ENCODE measurements at regions not wholly inside any gene's neighbourhood (a gene's known extent, or its start where the extent isn't known, plus 50 kb on each side); places are given as distances from the start of the nearest gene placed in this dataset.
"Not testable (repeated sequence)": the region's sequence is repeated elsewhere in the genome, so short reads cannot be mapped to it uniquely, and the experiment has no call there.

DNA sequence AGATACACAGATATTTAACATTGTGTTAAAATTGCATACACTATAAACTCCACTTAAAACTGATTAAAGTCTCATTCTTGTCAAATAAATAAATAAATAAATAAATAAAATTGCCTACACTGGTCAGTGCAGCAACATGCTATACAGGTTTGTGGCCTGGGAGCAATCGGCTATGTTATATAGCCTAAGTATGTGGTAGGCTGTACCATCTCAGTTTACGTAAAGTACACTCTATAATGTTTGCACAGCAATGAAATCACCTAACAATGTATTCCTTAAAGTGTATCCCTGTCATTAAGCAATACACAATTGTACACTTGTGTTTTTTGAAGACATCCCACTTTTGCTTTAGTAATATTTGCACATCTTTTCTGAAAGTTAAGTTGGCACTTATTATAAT lies 337.7 kb upstream of the SETBP1 start:
- Histone ChIP-seq H3K27me3 (no peaks in the 10 kb centered on the region), H3K36me3 (no peaks in the 10 kb centered on the region), H3K9me3 (no peaks in the 10 kb centered on the region), H3K27ac (no peak overlapping the region), H3K4me1 (no peaks in the 10 kb centered on the region), H3K4me3 (no peak overlapping the region)
- TF ChIP-seq POLR2AphosphoS5 (IDR thresholded peaks at IDR 0.05) (no peak), POLR2A (IDR thresholded peaks at IDR 0.05) (no peak), EP300 (IDR thresholded peaks at IDR 0.05) (no peak)
- TF ChIP-seq, protein P1, sequence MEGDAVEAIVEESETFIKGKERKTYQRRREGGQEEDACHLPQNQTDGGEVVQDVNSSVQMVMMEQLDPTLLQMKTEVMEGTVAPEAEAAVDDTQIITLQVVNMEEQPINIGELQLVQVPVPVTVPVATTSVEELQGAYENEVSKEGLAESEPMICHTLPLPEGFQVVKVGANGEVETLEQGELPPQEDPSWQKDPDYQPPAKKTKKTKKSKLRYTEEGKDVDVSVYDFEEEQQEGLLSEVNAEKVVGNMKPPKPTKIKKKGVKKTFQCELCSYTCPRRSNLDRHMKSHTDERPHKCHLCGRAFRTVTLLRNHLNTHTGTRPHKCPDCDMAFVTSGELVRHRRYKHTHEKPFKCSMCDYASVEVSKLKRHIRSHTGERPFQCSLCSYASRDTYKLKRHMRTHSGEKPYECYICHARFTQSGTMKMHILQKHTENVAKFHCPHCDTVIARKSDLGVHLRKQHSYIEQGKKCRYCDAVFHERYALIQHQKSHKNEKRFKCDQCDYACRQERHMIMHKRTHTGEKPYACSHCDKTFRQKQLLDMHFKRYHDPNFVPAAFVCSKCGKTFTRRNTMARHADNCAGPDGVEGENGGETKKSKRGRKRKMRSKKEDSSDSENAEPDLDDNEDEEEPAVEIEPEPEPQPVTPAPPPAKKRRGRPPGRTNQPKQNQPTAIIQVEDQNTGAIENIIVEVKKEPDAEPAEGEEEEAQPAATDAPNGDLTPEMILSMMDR (IDR thresholded peaks at IDR 0.05): no peak
- DNase-seq (ENCODE audit: low spot score in 2 of 2): no peak
- whole genome bisulfite sequencing: 91% methylated on average over 2 of the region's 2 CpGs

GRCh38 chr18:44343570-44343969 lies 337.1 kb upstream of the SETBP1 start:
- Histone ChIP-seq H3K4me1 (no peaks in the 10 kb centered on the region), H3K27me3 (no peaks in the 10 kb centered on the region), H3K27ac (no peak overlapping the region), H3K4me3 (no peak overlapping the region), H3K36me3 (no peaks in the 10 kb centered on the region), H3K9me3 (no peaks in the 10 kb centered on the region)
- no peak for DNase-seq (ENCODE audit: low spot score in 2 of 2)
- no peak for TF ChIP-seq POLR2AphosphoS5 (IDR thresholded peaks at IDR 0.05)
- no peak for TF ChIP-seq EP300 (IDR thresholded peaks at IDR 0.05)
- TF ChIP-seq, protein P1 (IDR thresholded peaks at IDR 0.05): no peak
- no peak for TF ChIP-seq POLR2A (IDR thresholded peaks at IDR 0.05)

DNA sequence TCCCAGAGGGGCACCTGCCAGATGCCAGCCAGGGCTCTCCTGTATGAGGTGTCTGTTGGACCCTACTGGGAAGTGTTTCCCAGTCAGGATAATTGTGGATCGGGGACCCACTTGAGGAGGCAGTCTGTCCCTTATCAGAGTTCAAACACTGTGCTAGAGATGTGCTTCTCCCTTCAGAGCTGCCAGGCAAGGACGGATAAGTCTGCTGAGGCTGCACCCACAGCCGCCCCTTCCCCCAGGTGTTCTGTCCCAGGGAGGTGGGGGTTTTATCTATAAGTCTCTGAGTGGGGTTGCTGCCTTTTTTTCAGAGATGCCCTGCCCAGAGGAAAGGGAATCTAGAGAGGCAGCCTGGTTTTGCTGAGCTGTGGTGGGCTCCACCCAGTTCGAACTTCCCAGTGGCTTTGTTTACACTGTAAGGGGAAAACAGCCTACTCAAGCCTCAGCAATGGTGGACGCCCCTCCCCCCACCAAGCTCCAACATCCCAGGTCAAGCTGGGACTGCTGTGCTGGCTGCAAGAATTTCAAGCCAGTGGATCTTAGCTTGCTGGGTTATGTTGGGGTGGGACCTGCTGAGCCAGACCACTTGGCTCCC lies 324.0 kb upstream of the SETBP1 start:
- TF ChIP-seq POLR2A (IDR thresholded peaks at IDR 0.05) (no peak), EP300 (IDR thresholded peaks at IDR 0.05) (no peak), POLR2AphosphoS5 (IDR thresholded peaks at IDR 0.05) (no peak)
- TF ChIP-seq, protein P1 (IDR thresholded peaks at IDR 0.05): no peak
- 63% methylated on average over 3 of the region's 5 CpGs for whole genome bisulfite sequencing
- no peaks in the 10 kb centered on the region for H3K4me1 ChIP-seq
- no peak overlapping the region for H3K27ac ChIP-seq
- no peaks in the 10 kb centered on the region for H3K36me3 ChIP-seq
- no peaks in the 10 kb centered on the region for H3K9me3 ChIP-seq
- H3K4me3 ChIP-seq: no peak overlapping the region
- H3K27me3 ChIP-seq: no peaks in the 10 kb centered on the region
- no peak for DNase-seq (ENCODE audit: low spot score in 2 of 2)

DNA sequence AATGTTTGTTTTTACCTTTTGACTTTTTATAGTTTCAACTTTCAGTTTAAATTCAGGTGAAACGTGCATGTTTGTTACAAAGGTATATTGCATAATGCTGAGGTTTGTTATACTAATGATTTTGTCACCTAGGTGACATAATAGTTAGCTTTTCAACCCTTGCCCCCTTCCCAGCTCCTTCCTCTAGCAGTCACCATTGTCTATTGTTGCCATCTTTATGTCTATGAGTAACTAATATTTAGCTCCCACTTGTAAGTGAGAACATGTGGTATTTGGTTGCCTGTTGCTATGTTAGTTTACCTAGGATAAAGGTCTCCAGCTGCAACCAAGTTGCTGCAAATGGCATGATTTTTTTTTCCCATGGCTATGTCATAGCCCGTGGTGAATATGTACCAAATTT lies 322.3 kb upstream of the SETBP1 start:
- no peak for DNase-seq (ENCODE audit: low spot score in 2 of 2)
- TF ChIP-seq POLR2AphosphoS5 (IDR thresholded peaks at IDR 0.05) (no peak), POLR2A (IDR thresholded peaks at IDR 0.05) (no peak), EP300 (IDR thresholded peaks at IDR 0.05) (no peak)
- 67% methylated on average over 2 of the region's 2 CpGs for WGBS

GRCh38 chr18:44359741-44360140 lies 320.9 kb upstream of the SETBP1 start:
- H3K9me3 ChIP-seq; H3K4me3 ChIP-seq; H3K36me3 ChIP-seq; H3K27ac ChIP-seq; H3K27me3 ChIP-seq; DNase-seq (ENCODE audit: low spot score in 2 of 2); H3K4me1 ChIP-seq: not testable (repeated sequence)
- WGBS: 95% methylated on average over 1 of the region's 1 CpG

More for the DNA sequence above, 322.3 kb upstream of the SETBP1 start:
- no peaks in the 10 kb centered on the region for H3K9me3 ChIP-seq
- no peak overlapping the region for H3K27ac ChIP-seq
- H3K4me1 ChIP-seq: no peaks in the 10 kb centered on the region
- no peaks in the 10 kb centered on the region for H3K36me3 ChIP-seq
- H3K27me3 ChIP-seq: no peaks in the 10 kb centered on the region
- no peak overlapping the region for H3K4me3 ChIP-seq

- H3K36me3 ChIP-seq; DNase-seq (ENCODE audit: low spot score in 2 of 2); H3K27me3 ChIP-seq; H3K4me3 ChIP-seq; H3K27ac ChIP-seq; H3K9me3 ChIP-seq; H3K4me1 ChIP-seq: not testable (repeated sequence)
- 97% methylated on average over 1 of the region's 1 CpG for WGBS
Observed at GRCh38 chr18:44362213-44362612, 318.5 kb upstream of the SETBP1 start.

GRCh38 chr18:44370861-44371260 lies 309.8 kb upstream of the SETBP1 start:
- TF ChIP-seq EP300 (IDR thresholded peaks at IDR 0.05) (no peak), POLR2A (IDR thresholded peaks at IDR 0.05) (no peak), POLR2AphosphoS5 (IDR thresholded peaks at IDR 0.05) (no peak)
- TF ChIP-seq, protein P1 (IDR thresholded peaks at IDR 0.05): no peak
- Histone ChIP-seq H3K4me1 (no peaks in the 10 kb centered on the region), H3K27me3 (no peaks in the 10 kb centered on the region), H3K36me3 (no peaks in the 10 kb centered on the region), H3K27ac (no peak overlapping the region), H3K4me3 (no peak overlapping the region), H3K9me3 (peaks cover 9% of the 10 kb centered on the region)
- 30% methylated on average over 1 of the region's 1 CpG for WGBS
- DNase-seq (ENCODE audit: low spot score in 2 of 2): no peak

Measured in suprapubic skin (tissue), 4 donors.